ENCODE measurements at regions not wholly inside any gene's neighbourhood (a gene's known extent, or its start where the extent isn't known, plus 50 kb on each side); places are given as distances from the start of the nearest gene placed in this dataset.

- TF ChIP-seq CTCF (IDR thresholded peaks at IDR 0.05; ENCODE audit: extremely low read depth, missing control alignments): no peak
- no peak for DNase-seq (ENCODE audit: low spot score)
Observed at GRCh38 chr18:44133483-44133882, 547.2 kb upstream of the SETBP1 start.

- DNase-seq (ENCODE audit: low spot score): no peak
- no peak for TF ChIP-seq CTCF (IDR thresholded peaks at IDR 0.05; ENCODE audit: extremely low read depth, missing control alignments)
Observed at GRCh38 chr18:44134447-44134846, 546.2 kb upstream of the SETBP1 start.

- no peak for DNase-seq (ENCODE audit: low spot score)
- TF ChIP-seq CTCF (IDR thresholded peaks at IDR 0.05; ENCODE audit: extremely low read depth, missing control alignments): no peak
Observed at GRCh38 chr18:44135741-44136140, 544.9 kb upstream of the SETBP1 start.

- TF ChIP-seq CTCF (IDR thresholded peaks at IDR 0.05; ENCODE audit: extremely low read depth, missing control alignments): no peak
- DNase-seq (ENCODE audit: low spot score): no peak
Observed at GRCh38 chr18:44136326-44136725, 544.4 kb upstream of the SETBP1 start.

- no peak for DNase-seq (ENCODE audit: low spot score)
- no peak for TF ChIP-seq CTCF (IDR thresholded peaks at IDR 0.05; ENCODE audit: extremely low read depth, missing control alignments)
Observed at GRCh38 chr18:44143072-44143471, 537.6 kb upstream of the SETBP1 start.

- TF ChIP-seq CTCF (IDR thresholded peaks at IDR 0.05; ENCODE audit: extremely low read depth, missing control alignments): no peak
Observed at GRCh38 chr18:44149706-44150105, 531.0 kb upstream of the SETBP1 start.

GRCh38 chr18:44153981-44154380 is 526.7 kb upstream of the SETBP1 start:
- no peak for TF ChIP-seq CTCF (IDR thresholded peaks at IDR 0.05; ENCODE audit: extremely low read depth, missing control alignments)
- DNase-seq (ENCODE audit: low spot score): no peak

More at GRCh38 chr18:44149706-44150105, 531.0 kb upstream of the SETBP1 start:
- no peak for DNase-seq (ENCODE audit: low spot score)
